GM23338 (cell line): ENCODE measurements at regions not wholly inside any gene's neighbourhood (a gene's known extent, or its start where the extent isn't known, plus 50 kb on each side); places are given as distances from the start of the nearest gene placed in this dataset.

Source experiments
- ATAC-seq: fragments of 200-7000 bp; cut with Tn5 transposase; 3 replicates; pipeline ENCODE4 v1.9.1; 2020
- DNase-seq: peaks from one replicate; pipeline ENCODE4 v3.0.0-alpha.2; 2015; ENCODE audit warnings: low spot score
- H2AFZ ChIP-seq: fragments of 200-600 bp; sonication (generic); 2 replicates; pipeline ENCODE4 v1.8.0; 2016; ENCODE audit warnings: antibody characterized with exemption, mild to moderate bottlenecking, moderate library complexity
- H3F3A ChIP-seq: fragments of 200-600 bp; sonication (generic); replicated peaks from 2 replicates; pipeline ENCODE4 v1.8.0; 2017; ENCODE audit warnings: antibody characterized with exemption, mixed run types, low read depth
- H3K27ac ChIP-seq: fragments of 200-600 bp; sonication (generic); 2 replicates; pipeline ENCODE4 v1.6.1; 2016; ENCODE audit warnings: low read depth
- H3K27me3 ChIP-seq: fragments of 200-600 bp; sonication (generic); 2 replicates; pipeline ENCODE4 v1.8.0; 2016; ENCODE audit warnings: mild to moderate bottlenecking, mixed run types, moderate library complexity; ENCODE audit not compliant: insufficient read depth
- H3K36me3 ChIP-seq: fragments of 200-600 bp; sonication (generic); 2 replicates; pipeline ENCODE4 v1.8.0; 2016; ENCODE audit warnings: mild to moderate bottlenecking; ENCODE audit not compliant: insufficient read depth
- H3K4me1 ChIP-seq: fragments of 200-600 bp; sonication (generic); 2 replicates; pipeline ENCODE4 v1.8.0; 2016; ENCODE audit warnings: mild to moderate bottlenecking, moderate library complexity; ENCODE audit not compliant: insufficient read depth
- H3K4me2 ChIP-seq: fragments of 200-600 bp; sonication (generic); 2 replicates; pipeline ENCODE4 v1.7.1; 2017; ENCODE audit warnings: mixed run types
- H3K4me3 ChIP-seq: fragments of 200-600 bp; sonication (generic); 2 replicates; pipeline ENCODE4 v1.6.1; 2016; ENCODE audit warnings: mixed run types
- H3K79me2 ChIP-seq: fragments of 200-600 bp; sonication (generic); replicated peaks from 2 replicates; pipeline ENCODE4 v1.8.0; 2017; ENCODE audit warnings: mild to moderate bottlenecking; ENCODE audit not compliant: insufficient read depth
- H3K9me2 ChIP-seq: fragments of 200-600 bp; sonication (generic); 2 replicates; pipeline ENCODE4 v1.8.0; 2017; ENCODE audit not compliant: insufficient read depth
- H4K20me1 ChIP-seq: fragments of 200-600 bp; sonication (generic); replicated peaks from 2 replicates; pipeline ENCODE4 v1.8.0; 2017; ENCODE audit warnings: mild to moderate bottlenecking; ENCODE audit not compliant: insufficient read depth
- H3K27ac Mint-ChIP-seq: 2 replicates; pipeline ENCODE4 v1.8.0; 2020; ENCODE audit warnings: inconsistent platforms, mild to moderate bottlenecking, moderate library complexity, mixed read lengths
- H3K27me3 Mint-ChIP-seq: 3 replicates; pipeline ENCODE4 v1.8.0; 2022; ENCODE audit warnings: low read depth, mild to moderate bottlenecking, moderate library complexity, mixed read lengths, inconsistent platforms; ENCODE audit not compliant: insufficient read depth, poor library complexity
- H3K36me3 Mint-ChIP-seq: 3 replicates; pipeline ENCODE4 v1.8.0; 2021; ENCODE audit warnings: low read depth, mild to moderate bottlenecking, inconsistent platforms, moderate library complexity, mixed read lengths
- H3K4me1 Mint-ChIP-seq: 3 replicates; pipeline ENCODE4 v1.8.0; 2020; ENCODE audit warnings: mild to moderate bottlenecking, inconsistent platforms, mixed read lengths
- H3K4me3 Mint-ChIP-seq: 3 replicates; pipeline ENCODE4 v1.8.0; 2021; ENCODE audit warnings: moderate library complexity, mild to moderate bottlenecking, inconsistent platforms, mixed read lengths
- H3K9me3 Mint-ChIP-seq: 3 replicates; pipeline ENCODE4 v1.8.0; 2020; ENCODE audit warnings: moderate library complexity, mild to moderate bottlenecking, inconsistent platforms, mixed read lengths
- CREB1 ChIP-seq: fragments of 250-450 bp; sonication (Bioruptor Pico); IDR thresholded peaks from 2 replicates; pipeline ENCODE4 v1.5.0; 2020; ENCODE audit warnings: low read depth, mild to moderate bottlenecking, moderate library complexity
- CTCF ChIP-seq, 2 experiments: fragments of 200-600 bp in 1 of 2; sonication (generic) in 1 of 2; conservative IDR thresholded peaks; 2 replicates each; pipeline versions ENCODE4 v1.5.1 to v1.6.1; 2016 to 2017; ENCODE audit warnings: antibody characterized with exemption in 2 of 2, low read depth in 2 of 2, mild to moderate bottlenecking in 2 of 2, moderate library complexity in 1 of 2
- ETS1 ChIP-seq: IDR thresholded peaks from 2 replicates; pipeline ENCODE4 v1.6.1; 2016; ENCODE audit warnings: antibody characterized with exemption
- EZH2 ChIP-seq: fragments of 200-600 bp; sonication (generic); IDR thresholded peaks from one replicate; pipeline ENCODE4 v1.8.0; 2017; ENCODE audit warnings: antibody characterized with exemption, mild to moderate bottlenecking, low read depth; ENCODE audit not compliant: unreplicated experiment
- EZH2phosphoT487 ChIP-seq: fragments of 200-600 bp; sonication (generic); IDR thresholded peaks from one replicate; pipeline ENCODE4 v1.8.1; 2018; ENCODE audit warnings: antibody characterized with exemption; ENCODE audit not compliant: unreplicated experiment
- JUNB ChIP-seq: IDR thresholded peaks from one replicate; pipeline ENCODE4 v1.6.1; 2016; ENCODE audit warnings: antibody characterized with exemption; ENCODE audit not compliant: unreplicated experiment
- NANOG ChIP-seq: IDR thresholded peaks from 2 replicates; pipeline ENCODE4 v1.6.1; 2016; ENCODE audit warnings: antibody characterized with exemption, borderline replicate concordance
- POLR2AphosphoS5 ChIP-seq: IDR thresholded peaks from 2 replicates; pipeline ENCODE4 v1.6.1; 2016; ENCODE audit warnings: antibody characterized with exemption, low read depth
- REST ChIP-seq: IDR thresholded peaks from one replicate; pipeline ENCODE4 v1.6.1; 2018; ENCODE audit warnings: antibody characterized with exemption; ENCODE audit not compliant: unreplicated experiment
- STAT1 ChIP-seq: IDR thresholded peaks from one replicate; pipeline ENCODE4 v1.6.1; 2016; ENCODE audit warnings: antibody characterized with exemption; ENCODE audit not compliant: unreplicated experiment
- ZNF114 ChIP-seq: fragments of 250-450 bp; sonication (Bioruptor Pico); IDR thresholded peaks from 2 replicates; pipeline ENCODE4 v1.5.0; 2020; ENCODE audit warnings: mild to moderate bottlenecking, moderate library complexity
- ZNF331 ChIP-seq: fragments of 250-450 bp; sonication (Bioruptor Pico); IDR thresholded peaks from 2 replicates; pipeline ENCODE4 v1.5.0; 2020; ENCODE audit warnings: low read depth, mild to moderate bottlenecking, moderate library complexity
- ZNF462 ChIP-seq: fragments of 250-450 bp; sonication (Bioruptor Pico); IDR thresholded peaks from 2 replicates; pipeline ENCODE4 v1.5.0; 2020; ENCODE audit warnings: mild to moderate bottlenecking, moderate library complexity

GRCh38 chr11:134573857-134574256 lies 161.8 kb upstream of the B3GAT1 start:
- H3K27me3 ChIP-seq = no peaks in the 10 kb centered on the region
- H4K20me1 ChIP-seq = no peaks in the 10 kb centered on the region
- H3F3A ChIP-seq = no peaks in the 10 kb centered on the region
- H3K4me3 ChIP-seq = no peak overlapping the region
- TF ChIP-seq STAT1 = no peak
- TF ChIP-seq POLR2AphosphoS5 = no peak
- TF ChIP-seq ZNF114 (CRISPR knock-in tag) = no peak
- no peak for TF ChIP-seq ZNF462
- no peak for TF ChIP-seq EZH2
- TF ChIP-seq JUNB = no peak
- no peak for TF ChIP-seq CREB1 (CRISPR knock-in tag)
- no peak for TF ChIP-seq EZH2phosphoT487
- TF ChIP-seq ZNF331 (CRISPR knock-in tag) = no peak
- no peak for TF ChIP-seq CTCF (conservative IDR thresholded peaks at IDR 0.05; ENCODE audit: low read depth in 2 of 2)
- no peak for TF ChIP-seq ETS1
- TF ChIP-seq NANOG = no peak
- no peak for TF ChIP-seq REST
- Mint-ChIP-seq H3K4me1 (peaks cover 20% of the 10 kb centered on the region), H3K4me3 (no peak overlapping the region), H3K36me3 (no peaks in the 10 kb centered on the region), H3K27ac (no peak overlapping the region), H3K9me3 (no peaks in the 10 kb centered on the region), H3K27me3 (peaks cover 5% of the 10 kb centered on the region)
- no peaks in the 10 kb centered on the region for H3K9me2 ChIP-seq
- H2AFZ ChIP-seq = no peak overlapping the region
- DNase-seq = no peak
- H3K27ac ChIP-seq = no peak overlapping the region
- no peak for ATAC-seq
- no peaks in the 10 kb centered on the region for H3K4me1 ChIP-seq
- no peaks in the 10 kb centered on the region for H3K36me3 ChIP-seq
- H3K4me2 ChIP-seq = no peak overlapping the region
- no peaks in the 10 kb centered on the region for H3K79me2 ChIP-seq
